ENCODE measurements at regions not wholly inside any gene's neighbourhood (a gene's known extent, or its start where the extent isn't known, plus 50 kb on each side); places are given as distances from the start of the nearest gene placed in this dataset.

DNA sequence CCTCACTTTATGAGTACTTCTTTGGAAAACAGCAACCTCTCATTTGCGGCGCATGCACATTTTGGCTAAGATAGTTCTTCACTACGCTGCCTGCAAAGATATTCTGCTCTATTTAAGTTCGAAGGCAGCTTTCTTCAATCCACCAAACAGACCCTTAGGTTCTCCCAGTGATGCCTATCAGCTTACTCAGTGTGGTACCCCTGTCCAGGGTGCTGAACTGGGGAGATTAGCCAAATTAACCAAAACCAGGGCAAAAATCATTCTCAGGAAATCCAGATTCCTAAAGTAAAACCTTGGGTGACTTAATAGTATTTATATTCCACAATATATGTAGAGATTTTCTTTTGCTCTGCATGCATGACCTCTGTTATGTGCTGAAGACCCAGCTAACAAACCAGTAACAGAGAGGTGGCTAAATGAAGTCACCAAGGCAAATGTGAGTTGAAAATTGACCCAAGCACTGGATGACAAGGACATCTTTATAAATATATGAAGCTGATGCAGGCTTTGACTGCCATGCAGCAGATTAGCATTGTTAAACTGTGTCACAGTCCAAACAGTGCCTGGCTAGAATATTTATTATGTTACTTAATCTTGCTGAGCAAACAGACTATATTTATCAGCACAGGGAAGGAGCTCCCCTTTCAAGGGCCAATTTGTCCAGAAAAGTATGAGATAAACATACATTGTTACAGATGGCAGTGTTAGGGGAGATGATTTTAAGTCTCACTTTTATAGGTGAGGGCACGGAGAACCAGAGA is 418.2 kb downstream of the STIM2 start:
- Histone ChIP-seq H3K36me3 (ENCODE audit: control insufficient read depth, low read length) (no peaks in the 10 kb centered on the region), H3K27ac (ENCODE audit: low read depth, low read length) (no peak overlapping the region), H4K20me1 (ENCODE audit: control insufficient read depth, insufficient read depth, low read depth, low read length) (no peaks in the 10 kb centered on the region)

DNA sequence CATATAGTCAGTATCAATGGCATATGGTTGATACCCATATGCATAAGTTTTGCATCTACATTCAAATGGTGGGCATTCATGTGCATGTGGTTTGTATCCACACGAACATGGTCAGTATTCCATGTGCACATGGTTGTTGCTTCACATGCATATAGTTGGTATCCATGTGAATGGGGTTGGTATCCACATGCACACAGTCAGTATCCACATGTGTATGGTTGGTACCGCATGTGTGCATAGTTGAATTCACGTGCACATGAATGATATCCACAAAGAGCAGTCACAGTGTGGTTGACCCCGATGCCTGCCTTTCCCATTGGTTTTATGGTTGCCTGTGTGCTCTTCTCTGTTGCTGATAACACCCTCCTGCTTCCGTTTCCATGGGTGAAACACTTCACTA is 427.9 kb downstream of the STIM2 start:
- H3K4me1 ChIP-seq (ENCODE audit: control insufficient read depth, low read length): no peaks in the 10 kb centered on the region
- H3K27ac ChIP-seq (ENCODE audit: low read depth, low read length): no peak overlapping the region
- no peaks in the 10 kb centered on the region for H4K20me1 ChIP-seq (ENCODE audit: control insufficient read depth, insufficient read depth, low read depth, low read length)
- no peaks in the 10 kb centered on the region for H3K27me3 ChIP-seq (ENCODE audit: control insufficient read depth, low read length)
- TF ChIP-seq CTCF (IDR thresholded peaks at IDR 0.05; ENCODE audit: low read depth, low read length, poor library complexity, severe bottlenecking): no peak
- no peak for TF ChIP-seq EZH2phosphoT487 (IDR thresholded peaks at IDR 0.05; ENCODE audit: borderline replicate concordance, low read length)
- H3K79me2 ChIP-seq (ENCODE audit: control insufficient read depth, low read length): no peaks in the 10 kb centered on the region
- no peaks in the 10 kb centered on the region for H3K9me2 ChIP-seq (replicated peaks; ENCODE audit: control insufficient read depth, low read length)
- no peaks in the 10 kb centered on the region for H3F3A ChIP-seq (ENCODE audit: control insufficient read depth, insufficient read depth)
- H3K4me3 ChIP-seq (ENCODE audit: low read length): no peak overlapping the region
- no peak overlapping the region for H3K4me2 ChIP-seq (ENCODE audit: low read length)
- H3K9me3 ChIP-seq (ENCODE audit: control insufficient read depth, insufficient read depth, low read length): no peaks in the 10 kb centered on the region
- no peaks in the 10 kb centered on the region for H3K36me3 ChIP-seq (ENCODE audit: control insufficient read depth, low read length)

More for the DNA sequence above, 418.2 kb downstream of the STIM2 start:
- Histone ChIP-seq H3F3A (ENCODE audit: control insufficient read depth, insufficient read depth) (no peaks in the 10 kb centered on the region), H3K27me3 (ENCODE audit: control insufficient read depth, low read length) (no peaks in the 10 kb centered on the region), H3K4me3 (ENCODE audit: low read length) (no peak overlapping the region), H3K4me2 (ENCODE audit: low read length) (no peak overlapping the region), H3K4me1 (ENCODE audit: control insufficient read depth, low read length) (no peaks in the 10 kb centered on the region), H3K9me2 (replicated peaks; ENCODE audit: control insufficient read depth, low read length) (no peaks in the 10 kb centered on the region), H3K79me2 (ENCODE audit: control insufficient read depth, low read length) (no peaks in the 10 kb centered on the region), H3K9me3 (ENCODE audit: control insufficient read depth, insufficient read depth, low read length) (no peaks in the 10 kb centered on the region)
- TF ChIP-seq CTCF (IDR thresholded peaks at IDR 0.05; ENCODE audit: low read depth, low read length, poor library complexity, severe bottlenecking): no peak
- no peak for TF ChIP-seq EZH2phosphoT487 (IDR thresholded peaks at IDR 0.05; ENCODE audit: borderline replicate concordance, low read length)

DNA sequence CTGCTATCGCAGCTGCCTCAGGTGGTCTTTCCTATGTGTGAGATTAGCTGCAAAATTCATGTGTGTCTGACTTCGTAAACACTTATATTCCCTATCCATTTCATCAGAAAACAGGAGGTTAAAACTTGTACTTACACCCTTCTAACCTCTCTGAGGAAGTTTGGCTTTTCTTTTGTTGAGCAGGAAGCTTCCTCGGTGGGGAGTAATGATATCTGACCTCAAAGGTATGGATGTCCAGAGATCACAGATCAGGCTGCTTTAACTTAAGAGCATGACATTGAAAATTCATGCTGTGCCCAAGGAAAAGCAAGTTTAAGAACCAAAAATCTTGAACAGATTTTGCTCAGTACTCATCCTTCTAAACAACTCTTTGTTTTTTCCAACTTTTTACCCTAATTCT is 429.1 kb downstream of the STIM2 start:
- no peak for TF ChIP-seq EZH2phosphoT487 (IDR thresholded peaks at IDR 0.05; ENCODE audit: borderline replicate concordance, low read length)
- no peak for TF ChIP-seq CTCF (IDR thresholded peaks at IDR 0.05; ENCODE audit: low read depth, low read length, poor library complexity, severe bottlenecking)
- Histone ChIP-seq H3F3A (ENCODE audit: control insufficient read depth, insufficient read depth) (no peaks in the 10 kb centered on the region), H4K20me1 (ENCODE audit: control insufficient read depth, insufficient read depth, low read depth, low read length) (no peaks in the 10 kb centered on the region), H3K9me2 (replicated peaks; ENCODE audit: control insufficient read depth, low read length) (no peaks in the 10 kb centered on the region), H3K4me3 (ENCODE audit: low read length) (no peak overlapping the region), H3K9me3 (ENCODE audit: control insufficient read depth, insufficient read depth, low read length) (no peaks in the 10 kb centered on the region), H3K79me2 (ENCODE audit: control insufficient read depth, low read length) (no peaks in the 10 kb centered on the region), H3K4me2 (ENCODE audit: low read length) (no peak overlapping the region), H3K27me3 (ENCODE audit: control insufficient read depth, low read length) (no peaks in the 10 kb centered on the region), H3K27ac (ENCODE audit: low read depth, low read length) (no peak overlapping the region), H3K36me3 (ENCODE audit: control insufficient read depth, low read length) (no peaks in the 10 kb centered on the region), H3K4me1 (ENCODE audit: control insufficient read depth, low read length) (no peaks in the 10 kb centered on the region)

Data from DOHH2 (cell line).